HG02943 (cell line): ENCODE measurements at regions not wholly inside any gene's neighbourhood (a gene's known extent, or its start where the extent isn't known, plus 50 kb on each side); places are given as distances from the start of the nearest gene placed in this dataset.
"Not testable (repeated sequence)": the region's sequence is repeated elsewhere in the genome, so short reads cannot be mapped to it uniquely, and the experiment has no call there.

Experiments used
- ATAC-seq: cut with Tn5 transposase; IDR thresholded peaks from one replicate; pipeline ENCODE4 v1.9.1; 2021; ENCODE audit warnings: mild to moderate bottlenecking, low read depth, moderate library complexity; ENCODE audit not compliant: unreplicated experiment

DNA sequence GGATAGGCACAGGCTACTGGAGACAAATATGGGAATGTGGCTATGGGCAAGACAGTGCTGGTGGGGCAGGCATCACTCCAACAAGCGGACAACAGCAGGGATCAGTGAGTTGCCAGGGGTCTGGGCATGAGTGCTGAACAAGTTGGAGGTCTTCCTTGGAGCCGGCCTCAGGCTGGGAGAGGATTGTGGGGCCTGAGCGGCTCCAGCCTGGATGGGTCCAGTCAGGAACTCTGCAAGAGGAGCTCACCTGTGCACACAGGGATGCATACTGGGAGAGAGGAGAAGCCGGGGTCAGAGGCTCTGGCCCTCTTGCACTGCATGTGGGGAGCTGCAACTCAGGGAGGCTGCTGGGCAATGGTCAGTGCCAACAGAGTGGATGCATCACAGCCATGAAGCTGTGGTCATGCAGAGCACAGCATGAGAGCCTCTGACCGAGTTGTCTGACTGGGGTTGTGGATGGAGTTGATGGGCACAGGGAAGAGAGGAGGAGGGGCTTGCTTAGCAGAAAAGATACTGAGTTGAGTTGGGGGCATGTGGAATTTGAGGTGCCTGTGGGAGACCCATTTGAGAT is 204.0 kb upstream of the ZNF32 start:
- no peak for ATAC-seq

DNA sequence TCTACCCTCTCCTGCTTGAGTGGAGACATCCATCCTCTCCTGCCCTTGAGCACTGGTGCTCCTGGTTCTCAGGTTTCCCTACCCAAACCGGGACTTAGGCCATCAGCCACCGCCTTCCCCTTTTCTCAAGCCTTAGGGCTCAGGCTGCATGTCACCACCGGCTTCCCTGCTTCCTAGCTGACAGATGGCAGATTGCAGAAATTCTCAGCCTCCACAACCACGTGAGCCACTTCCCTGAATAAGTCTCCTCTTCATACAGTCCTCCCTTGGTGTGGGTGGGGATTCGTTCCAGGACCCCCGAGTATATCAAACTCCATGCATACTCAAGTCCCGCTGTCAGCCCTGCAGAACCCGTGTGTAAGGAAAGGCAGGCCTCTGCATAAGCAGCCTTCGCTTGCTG is 203.5 kb upstream of the ZNF32 start:
- no peak for ATAC-seq

DNA sequence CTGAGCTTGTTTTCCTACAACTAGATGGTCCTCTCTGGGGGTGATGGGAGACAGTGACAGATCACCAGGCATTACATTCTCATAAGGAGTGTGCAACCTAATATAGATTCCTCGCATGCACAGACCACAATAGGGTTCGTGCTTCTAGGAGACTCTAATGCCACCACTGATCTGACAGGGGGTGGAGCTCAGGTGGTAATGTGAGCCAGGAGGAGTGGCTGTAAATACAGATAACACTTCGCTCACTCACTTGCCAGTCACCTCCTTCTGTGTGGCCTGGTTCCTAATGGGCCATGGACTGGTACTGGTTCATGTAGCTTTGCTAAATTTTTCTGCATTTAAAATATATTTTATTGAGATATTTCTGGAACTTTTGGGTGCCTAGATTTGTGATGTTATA is 202.3 kb upstream of the ZNF32 start:
- ATAC-seq = no peak

DNA sequence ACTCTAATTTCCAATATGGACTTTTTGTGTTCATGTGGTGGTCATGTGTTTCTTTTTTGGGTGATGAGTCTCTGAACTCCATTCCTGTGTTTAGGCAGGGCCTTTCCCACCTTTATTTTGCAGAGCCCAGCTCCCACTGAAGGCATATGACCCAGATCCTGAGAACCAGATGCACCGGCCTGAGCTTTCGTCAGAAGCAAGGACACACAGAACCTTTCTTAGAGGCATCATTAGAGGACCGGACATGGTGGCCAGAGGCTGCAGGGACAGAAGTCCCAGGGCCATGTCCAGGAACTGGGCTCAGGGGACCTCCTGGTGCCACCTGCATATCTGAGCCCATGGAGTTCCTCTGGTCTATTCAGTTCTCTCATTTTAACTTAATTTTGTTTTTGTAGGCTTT is 200.9 kb upstream of the ZNF32 start:
- ATAC-seq = no peak

DNA sequence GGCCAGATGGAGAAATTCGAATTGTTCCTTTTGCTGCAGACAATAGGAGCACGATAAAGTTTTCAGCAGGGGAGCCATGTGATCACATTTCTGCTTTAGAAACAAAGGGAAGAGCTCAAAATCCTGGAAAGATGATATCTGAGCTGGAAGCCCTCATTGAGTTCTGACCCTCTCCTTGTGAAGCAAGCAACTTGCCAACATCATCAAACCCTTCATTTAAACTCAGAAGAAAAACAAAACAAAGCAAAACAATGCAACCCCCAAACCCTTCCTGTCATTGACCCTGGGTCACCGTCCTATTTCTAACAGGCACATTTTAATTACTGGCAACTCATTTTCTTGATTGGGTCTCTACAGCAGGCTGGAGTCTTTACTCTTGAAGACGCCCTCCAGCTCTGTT is 198.3 kb upstream of the ZNF32 start:
- no peak for ATAC-seq

DNA sequence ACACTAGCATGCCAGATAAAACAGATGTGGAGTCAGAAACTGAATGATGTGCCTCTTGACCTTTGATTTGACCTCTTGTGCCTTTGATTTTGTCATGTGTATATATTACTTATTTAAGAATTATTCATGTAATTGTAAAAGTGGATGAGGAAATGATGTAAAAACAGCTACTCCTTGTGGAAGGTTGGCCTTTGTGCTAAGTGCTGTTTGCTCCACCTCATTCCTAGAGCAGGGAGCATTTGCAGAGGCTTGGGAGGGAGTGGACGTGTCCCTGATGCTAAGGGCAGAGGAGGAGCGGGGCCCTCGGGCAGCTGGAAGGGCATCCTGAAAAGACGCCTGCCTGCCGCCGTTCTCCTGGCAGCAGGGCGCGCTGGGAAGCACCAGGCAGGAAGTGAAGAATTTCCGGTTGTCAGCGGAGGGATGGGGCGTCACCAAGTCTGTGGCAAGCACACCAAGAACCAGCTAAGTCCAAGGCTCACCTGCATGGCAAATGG is 197.6 kb upstream of the ZNF32 start:
- ATAC-seq = no peak

DNA sequence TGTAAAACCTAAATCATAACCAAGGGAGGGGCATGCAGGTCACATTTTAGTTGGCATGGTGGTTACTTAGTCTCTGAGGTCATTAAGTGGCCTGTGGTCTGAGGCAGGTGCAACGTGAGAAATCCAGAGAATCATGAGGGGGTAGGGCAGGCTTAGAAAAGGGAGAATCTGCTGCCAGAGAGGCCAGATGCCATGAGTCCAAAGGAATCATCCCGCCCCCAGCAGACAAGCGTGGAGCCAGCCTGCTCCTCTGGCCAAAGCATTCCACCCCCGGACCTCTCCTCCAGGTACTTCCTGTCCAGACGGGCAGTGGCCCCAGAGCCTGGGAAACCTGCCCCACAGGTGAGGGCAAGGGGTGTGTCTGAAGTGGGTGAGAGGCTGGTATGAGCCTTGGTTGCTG is 196.4 kb upstream of the ZNF32 start:
- ATAC-seq = no peak

DNA sequence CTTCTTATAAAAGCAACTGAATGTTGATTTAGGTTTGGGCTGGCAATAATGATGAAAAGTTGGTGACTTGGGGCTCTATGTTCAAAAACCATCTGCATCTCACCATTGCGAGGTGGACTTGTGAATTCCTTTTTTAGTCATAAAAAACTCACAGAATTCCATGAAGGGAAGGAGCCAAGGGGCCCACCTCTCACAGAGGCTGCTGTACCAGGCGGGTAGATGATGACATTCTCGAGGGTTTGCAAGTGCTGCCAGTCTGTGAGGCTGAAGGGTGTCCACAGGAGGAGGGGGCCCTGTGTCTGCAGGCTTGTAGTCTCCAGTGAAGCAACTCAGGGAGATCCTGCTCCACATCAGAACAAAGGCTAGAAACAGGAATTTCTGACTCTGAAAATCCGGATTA is 195.5 kb upstream of the ZNF32 start:
- no peak for ATAC-seq

DNA sequence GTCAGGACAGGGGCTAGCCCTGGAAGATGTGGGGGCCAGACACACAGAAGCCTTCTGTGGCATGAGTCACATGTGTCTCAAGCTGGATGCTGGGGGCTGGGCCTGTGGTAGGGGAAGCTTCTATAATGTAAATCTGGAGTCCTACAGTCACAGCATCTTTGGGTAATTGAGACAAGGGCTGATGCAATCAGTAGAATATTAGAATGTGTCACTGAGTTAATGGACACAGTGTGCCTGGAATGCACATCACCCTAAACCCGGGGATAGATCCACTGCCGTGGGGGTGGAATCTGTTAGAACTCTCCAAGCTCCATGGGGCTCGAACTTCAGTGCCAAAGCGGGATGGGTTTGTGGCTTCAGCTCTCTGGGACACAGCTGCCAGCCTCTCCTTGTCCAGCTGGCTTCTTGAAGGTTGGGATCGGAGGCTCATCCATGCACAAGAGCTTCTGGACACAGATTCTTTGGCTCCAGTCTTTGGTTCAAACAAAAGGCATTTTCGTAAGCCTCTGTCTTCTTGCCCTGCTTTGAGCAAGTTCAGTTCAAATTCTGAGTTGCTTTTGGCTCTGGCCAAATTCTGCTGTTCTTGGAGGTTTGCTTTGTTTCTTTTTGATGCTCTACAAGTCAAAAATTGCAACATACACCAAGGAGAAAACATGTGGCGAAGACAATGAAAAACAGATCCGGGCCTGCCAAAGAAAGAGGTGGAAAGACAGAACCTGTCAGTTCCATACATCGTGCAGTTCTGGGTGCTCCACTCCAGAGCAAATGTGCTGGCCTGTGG is 194.8 kb upstream of the ZNF32 start:
- no peak for ATAC-seq

DNA sequence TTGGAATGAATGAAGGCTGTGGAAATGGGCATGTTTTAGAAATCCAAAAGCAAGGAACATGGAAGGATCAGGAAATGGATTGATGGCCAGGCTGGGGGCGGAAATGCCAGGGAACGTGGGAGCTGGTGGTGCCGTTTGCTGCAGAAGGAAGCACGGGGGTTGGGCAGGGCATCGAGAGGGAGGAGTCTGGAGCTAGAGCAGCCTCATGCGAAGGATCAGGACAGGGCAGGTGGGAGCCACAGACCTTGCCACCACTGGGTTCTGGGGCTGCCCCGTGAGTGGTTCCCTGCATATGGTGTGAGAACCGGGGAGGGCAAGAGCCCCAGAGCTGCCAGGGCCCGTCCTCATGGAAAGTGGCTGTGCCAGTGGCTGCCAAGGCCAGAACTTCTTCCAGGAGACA is 193.8 kb upstream of the ZNF32 start:
- ATAC-seq = no peak

DNA sequence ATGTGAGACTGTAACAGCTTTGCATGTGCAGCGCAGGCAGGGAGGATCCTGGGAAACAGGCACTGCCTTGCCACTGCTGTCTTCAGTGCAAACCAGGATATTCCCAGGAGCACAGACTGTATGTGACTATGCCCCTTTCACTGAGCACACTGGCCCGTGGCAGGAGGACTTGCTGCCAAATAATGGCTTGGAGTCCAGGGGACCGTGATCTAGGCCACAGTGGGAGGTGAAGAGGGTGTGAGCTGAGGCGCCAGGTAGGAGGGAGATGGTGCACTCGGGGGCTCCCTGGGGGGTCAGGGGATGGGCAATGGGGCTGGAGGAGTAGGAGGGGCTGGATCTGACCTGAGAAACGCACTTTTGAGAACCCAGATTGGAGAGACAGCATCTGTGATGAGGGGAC is 193.4 kb upstream of the ZNF32 start:
- ATAC-seq = no peak

DNA sequence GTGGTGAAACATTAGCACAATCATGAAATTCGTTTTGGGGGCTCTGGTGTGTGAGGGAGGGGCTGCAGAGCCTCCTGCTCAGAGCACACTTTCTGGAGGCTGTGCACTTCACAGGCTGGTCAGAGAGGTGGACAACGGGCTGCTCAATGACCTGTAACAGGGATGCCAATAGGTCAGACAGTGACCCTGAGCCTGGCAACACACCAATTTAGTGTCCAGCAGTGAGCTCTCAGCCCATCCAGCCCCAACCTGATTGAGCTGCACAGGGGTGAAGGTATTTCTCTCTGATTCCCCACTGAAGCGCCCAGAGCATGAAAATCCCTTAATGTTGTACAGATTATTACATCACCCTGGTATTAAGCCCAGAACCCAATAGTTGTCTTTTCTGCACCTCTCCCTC is 191.3 kb upstream of the ZNF32 start:
- no peak for ATAC-seq

DNA sequence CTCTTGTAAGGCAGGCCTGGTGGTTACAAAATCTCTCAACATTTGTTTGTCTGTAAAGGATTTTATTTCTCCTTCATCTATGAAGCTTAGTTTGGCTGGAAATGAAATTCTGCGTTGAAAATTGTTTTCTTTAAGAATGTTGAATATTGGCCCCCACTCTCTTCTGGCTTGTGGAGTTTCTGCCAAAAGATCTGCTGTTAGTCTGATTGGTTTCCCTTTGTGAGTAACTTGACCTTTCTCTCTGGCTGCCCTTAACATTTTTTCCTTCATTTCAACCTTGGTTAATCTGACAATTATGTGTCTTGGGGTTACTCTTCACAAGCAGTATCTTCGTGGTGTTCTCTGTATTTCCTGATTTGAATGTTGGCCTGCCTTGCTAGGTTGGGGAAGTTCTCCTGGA is 186.1 kb upstream of the ZNF32 start:
- not testable (repeated sequence) for ATAC-seq

DNA sequence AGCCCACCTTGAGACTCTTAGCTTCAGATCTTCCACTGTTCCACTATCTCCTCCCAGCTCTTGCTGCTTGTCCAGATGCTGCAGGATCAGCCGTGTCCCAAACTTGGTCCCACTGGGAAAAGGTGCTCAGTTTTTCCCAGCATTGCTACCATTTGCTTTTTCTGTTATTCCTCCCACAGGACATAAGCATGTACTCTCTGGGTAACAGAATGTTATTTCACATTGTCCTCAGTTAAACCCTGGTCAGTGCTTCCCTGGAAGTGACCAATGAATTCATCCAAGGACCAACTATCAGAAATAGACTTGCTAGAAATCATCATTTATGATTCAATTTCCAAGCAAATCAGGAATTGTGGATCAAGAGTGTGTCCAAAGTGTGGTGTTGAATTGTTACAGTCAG is 179.2 kb upstream of the ZNF32 start:
- no peak for ATAC-seq

DNA sequence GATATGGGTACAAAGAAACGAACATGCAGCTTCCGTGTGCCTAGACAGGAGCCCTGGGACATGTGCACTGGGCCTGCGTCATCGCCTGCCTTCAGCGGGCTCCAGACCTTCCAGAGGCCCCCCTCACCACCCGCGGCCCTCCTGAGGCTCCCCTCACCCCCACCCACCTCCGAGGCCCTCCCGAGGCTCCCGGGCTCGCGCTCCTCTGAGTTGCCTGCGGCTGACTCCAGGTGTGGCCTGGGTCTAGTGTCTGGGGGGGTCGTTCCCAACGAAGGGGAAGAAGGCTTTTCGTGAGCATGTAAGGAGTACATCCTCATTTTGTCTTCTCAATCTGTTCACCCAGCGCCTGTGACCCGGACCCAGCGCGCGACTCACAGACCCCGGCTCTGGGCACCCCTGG is 177.3 kb upstream of the ZNF32 start:
- ATAC-seq = no peak

DNA sequence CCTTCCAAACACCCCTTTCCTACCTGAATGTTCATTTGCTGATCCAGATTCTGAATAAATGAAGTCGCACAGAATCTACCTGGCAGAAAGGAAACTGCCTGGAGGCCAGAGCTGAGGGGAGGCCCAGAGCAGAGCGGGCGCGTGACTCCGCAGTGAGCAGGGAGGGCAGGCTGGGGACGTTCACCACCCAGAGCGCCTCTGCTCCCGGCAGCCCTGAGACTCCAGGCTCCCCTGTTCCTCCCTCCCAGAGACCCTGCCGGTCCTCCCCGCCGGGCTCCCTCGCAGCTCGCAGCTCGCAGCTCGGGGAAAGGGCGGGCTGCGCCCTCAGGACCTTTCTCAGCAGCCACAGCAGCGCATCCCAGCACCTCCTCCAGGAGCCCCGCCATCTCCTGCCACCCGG is 176.7 kb upstream of the ZNF32 start:
- ATAC-seq = no peak

DNA sequence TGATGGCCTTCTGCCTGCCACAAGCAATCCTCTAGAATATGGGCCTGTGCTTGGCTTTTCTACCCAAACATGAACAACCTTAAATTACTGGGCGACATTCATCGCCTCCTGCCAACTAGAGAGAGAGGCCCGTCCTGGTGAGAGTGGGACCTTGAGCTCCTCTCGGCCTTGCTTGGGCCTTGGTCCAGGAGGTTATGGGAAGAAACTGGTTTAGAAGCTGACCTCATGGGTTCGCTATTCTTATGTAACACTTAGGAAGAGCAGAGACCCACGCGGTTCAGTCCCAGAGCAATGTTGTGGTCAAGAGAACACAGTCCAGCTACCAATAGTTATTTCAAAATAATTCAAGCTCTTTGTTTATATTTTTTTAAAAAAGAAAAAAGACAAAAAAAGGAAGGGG is 176.3 kb upstream of the ZNF32 start:
- ATAC-seq = no peak

DNA sequence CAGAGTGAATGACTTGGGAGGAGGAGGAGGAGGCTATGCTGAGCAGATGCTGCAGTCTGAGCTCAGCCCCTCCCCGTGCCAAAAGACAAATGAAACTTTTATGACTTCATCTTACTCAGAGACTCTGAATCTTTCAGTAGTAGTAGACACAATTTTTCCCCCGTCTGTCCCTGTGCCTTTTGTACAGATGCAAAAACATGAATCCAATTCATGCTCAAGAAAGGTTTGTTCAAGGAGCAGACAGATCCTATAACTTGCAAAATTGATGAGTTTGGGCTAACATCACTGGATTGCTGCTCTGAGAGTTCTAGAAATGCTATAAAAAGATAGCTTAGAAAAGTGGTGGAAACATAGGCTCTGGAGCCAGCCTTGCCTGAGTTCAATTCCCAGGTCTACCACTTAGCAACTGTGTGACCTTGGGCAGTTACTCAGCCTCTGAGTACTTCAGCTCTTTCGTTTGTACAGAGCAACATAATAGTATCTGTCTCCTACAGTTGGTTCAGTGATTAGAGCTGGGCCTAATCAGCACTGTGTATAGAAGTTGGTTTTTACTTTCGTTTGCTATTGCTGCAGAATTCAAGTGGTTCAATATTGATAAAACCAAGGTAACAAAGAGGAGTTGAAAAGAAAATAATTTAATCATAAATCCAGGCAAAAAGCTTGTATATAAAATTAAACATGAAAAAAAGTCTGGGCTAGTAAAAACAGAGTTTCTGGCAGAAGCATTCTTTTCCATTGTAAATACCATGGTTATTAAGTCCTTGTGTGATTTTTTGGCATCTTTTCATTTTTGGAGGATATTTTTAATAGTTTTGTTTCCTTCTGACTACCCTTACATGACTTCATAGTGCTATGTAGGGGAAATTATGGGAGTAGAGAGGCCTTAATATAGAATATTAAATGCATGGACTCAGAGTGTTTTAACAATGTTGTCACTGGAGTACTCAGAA is 174.2 kb upstream of the ZNF32 start:
- ATAC-seq = no peak

DNA sequence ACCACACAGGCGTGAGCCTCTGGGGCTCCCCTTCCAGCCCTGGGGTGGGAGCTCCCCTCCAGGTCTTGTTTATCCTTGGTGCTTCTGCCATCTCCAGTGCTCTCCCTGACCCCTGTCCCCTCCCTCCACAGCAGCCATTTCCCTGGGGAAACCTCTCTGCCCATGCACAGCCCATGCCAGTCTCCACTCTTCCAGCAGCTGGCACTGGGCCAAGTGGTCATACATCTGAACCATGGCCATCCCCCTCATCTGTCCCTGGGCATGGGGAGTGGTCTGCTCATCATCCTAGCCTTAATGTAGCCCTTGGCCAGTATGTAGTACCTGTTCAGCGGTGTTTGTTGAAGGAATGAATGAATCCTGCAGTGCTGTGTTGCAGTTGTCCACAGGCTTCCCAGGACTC is 172.4 kb upstream of the ZNF32 start:
- no peak for ATAC-seq

DNA sequence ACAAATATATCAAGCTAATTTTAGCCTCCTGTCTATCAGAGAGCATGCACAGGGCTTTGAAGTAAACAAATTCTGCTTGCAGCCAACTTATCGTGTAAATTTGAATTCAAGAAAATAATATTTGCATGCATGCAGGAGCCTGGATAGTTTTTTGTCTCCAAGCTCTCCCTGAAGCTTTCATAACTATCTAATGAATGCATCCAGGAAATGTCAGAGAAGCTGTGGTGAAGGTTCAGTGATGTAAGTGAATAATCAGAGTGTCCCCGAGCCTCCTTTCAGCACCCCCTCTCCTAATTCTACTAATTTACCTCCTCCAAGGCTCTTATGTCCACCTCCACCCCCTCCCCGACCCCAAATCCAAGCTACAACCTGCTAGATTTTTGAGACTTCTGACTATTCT is 172.0 kb upstream of the ZNF32 start:
- no peak for ATAC-seq

DNA sequence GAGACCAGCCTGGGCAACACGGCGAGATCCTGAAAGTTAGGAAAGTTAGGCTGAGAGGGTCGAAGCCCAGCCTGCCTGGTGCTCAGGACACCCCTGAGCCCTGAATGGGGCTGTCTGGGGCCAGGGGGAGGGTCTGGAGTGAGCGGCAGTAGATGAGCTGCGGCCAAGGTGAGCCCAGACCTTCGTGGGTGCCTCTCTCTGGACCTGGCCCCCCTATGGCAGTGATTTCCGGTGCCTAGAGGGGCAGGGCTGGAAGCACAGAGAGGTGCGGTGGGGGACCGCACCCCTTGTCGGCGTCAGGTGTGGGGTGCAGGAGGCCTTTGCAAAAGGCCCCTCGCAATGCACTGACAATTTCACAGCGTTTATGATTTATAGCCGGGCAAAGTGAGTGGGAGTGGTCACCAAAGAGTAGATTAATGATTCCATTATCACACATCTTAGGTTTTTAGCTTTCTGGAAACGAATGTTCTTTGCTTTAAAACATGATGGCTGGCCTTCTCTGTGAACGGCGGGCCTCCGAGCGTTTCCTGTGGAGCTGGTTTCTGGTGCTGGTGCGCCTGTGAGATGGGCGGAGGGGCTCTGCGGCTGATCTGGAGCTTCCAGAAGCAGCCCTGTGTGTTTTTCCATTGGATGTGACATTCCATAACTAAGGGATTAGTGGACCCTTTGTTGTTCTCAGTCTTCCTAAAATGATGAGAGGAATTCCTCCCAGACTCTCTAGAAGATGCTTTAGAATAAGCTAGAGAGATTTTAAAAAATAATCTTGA is 171.0 kb upstream of the ZNF32 start:
- no peak for ATAC-seq
